ENCODE measurements at regions not wholly inside any gene's neighbourhood (a gene's known extent, or its start where the extent isn't known, plus 50 kb on each side); places are given as distances from the start of the nearest gene placed in this dataset.

DNA sequence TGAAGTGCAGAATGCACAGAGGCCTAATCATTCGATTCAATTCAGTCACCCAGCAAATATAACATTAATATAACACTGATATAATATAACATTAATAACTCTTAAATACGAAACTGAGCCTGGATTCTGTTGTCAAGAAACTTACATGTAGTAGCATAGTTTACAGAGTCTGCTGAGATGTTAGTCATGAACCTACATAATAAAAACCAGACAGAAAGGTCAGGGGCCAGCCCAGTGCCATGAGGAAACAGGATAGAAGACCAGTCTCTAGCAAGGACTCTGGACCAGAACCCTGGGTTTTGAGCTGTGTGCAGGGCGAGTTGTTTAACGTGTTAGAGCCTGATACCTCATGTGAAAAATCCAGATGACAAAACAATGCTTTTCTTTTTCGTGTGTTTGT is 234.7 kb downstream of the NR2F1-AS1 start:
- TF ChIP-seq, protein P1, sequence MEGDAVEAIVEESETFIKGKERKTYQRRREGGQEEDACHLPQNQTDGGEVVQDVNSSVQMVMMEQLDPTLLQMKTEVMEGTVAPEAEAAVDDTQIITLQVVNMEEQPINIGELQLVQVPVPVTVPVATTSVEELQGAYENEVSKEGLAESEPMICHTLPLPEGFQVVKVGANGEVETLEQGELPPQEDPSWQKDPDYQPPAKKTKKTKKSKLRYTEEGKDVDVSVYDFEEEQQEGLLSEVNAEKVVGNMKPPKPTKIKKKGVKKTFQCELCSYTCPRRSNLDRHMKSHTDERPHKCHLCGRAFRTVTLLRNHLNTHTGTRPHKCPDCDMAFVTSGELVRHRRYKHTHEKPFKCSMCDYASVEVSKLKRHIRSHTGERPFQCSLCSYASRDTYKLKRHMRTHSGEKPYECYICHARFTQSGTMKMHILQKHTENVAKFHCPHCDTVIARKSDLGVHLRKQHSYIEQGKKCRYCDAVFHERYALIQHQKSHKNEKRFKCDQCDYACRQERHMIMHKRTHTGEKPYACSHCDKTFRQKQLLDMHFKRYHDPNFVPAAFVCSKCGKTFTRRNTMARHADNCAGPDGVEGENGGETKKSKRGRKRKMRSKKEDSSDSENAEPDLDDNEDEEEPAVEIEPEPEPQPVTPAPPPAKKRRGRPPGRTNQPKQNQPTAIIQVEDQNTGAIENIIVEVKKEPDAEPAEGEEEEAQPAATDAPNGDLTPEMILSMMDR (IDR thresholded peaks at IDR 0.05): no peak
- TF ChIP-seq ATF1 (CRISPR knock-in tag; IDR thresholded peaks at IDR 0.05): no peak
- TF ChIP-seq ZNF317 (CRISPR knock-in tag; IDR thresholded peaks at IDR 0.05; ENCODE audit: borderline replicate concordance, low read depth): no peak
- TF ChIP-seq, protein P2, sequence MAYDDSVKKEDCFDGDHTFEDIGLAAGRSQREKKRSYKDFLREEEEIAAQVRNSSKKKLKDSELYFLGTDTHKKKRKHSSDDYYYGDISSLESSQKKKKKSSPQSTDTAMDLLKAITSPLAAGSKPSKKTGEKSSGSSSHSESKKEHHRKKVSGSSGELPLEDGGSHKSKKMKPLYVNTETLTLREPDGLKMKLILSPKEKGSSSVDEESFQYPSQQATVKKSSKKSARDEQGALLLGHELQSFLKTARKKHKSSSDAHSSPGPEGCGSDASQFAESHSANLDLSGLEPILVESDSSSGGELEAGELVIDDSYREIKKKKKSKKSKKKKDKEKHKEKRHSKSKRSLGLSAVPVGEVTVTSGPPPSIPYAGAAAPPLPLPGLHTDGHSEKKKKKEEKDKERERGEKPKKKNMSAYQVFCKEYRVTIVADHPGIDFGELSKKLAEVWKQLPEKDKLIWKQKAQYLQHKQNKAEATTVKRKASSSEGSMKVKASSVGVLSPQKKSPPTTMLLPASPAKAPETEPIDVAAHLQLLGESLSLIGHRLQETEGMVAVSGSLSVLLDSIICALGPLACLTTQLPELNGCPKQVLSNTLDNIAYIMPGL (CRISPR knock-in tag; IDR thresholded peaks at IDR 0.05): no peak
- no peak for TF ChIP-seq KAT7 (CRISPR knock-in tag; IDR thresholded peaks at IDR 0.05; ENCODE audit: borderline replicate concordance)
- TF ChIP-seq SOX15 (CRISPR knock-in tag; IDR thresholded peaks at IDR 0.05): no peak
- TF ChIP-seq JUN (CRISPR knock-in tag; IDR thresholded peaks at IDR 0.05): no peak
- TF ChIP-seq TP53 (CRISPR knock-in tag; IDR thresholded peaks at IDR 0.05): no peak
- no peak for TF ChIP-seq ZNF232 (CRISPR knock-in tag; IDR thresholded peaks at IDR 0.05)
- TF ChIP-seq, protein P3, sequence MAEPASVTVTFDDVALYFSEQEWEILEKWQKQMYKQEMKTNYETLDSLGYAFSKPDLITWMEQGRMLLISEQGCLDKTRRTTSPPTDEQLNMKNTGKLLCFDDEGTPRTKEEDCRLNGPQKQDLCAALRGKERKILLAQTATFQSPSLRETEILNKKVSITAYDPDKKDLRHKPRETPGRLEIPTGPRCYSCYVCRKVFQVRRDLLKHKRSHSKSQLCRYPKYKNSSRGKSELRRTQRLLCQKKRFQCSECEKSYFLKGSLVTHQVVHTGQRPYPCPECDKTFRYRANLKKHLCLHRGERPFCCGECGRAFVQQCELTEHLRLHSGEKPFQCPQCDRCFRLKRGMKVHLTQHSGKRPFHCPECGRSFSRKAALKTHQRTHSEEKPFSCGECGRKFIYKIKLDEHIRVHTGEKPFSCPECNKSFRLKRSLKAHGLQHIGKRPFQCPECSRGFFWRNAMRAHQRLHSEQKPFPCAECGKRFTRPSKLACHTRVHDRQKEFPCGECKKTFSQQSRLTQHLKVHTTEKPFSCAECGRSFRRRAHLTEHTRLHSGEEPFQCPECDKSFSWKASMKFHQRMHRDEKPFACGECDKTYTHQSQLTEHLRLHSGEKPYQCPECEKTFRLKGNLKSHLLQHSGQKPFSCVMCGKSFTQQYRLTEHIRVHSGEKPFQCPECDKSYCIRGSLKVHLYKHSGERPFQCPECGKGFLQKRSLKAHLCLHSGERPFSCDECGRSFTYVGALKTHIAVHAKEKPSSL (CRISPR knock-in tag; conservative IDR thresholded peaks at IDR 0.05): no peak
- TF ChIP-seq CREB1 (CRISPR knock-in tag; IDR thresholded peaks at IDR 0.05): no peak
